ENCODE measurements at regions not wholly inside any gene's neighbourhood (a gene's known extent, or its start where the extent isn't known, plus 50 kb on each side); places are given as distances from the start of the nearest gene placed in this dataset.
"Not testable (repeated sequence)": the region's sequence is repeated elsewhere in the genome, so short reads cannot be mapped to it uniquely, and the experiment has no call there.

DNA sequence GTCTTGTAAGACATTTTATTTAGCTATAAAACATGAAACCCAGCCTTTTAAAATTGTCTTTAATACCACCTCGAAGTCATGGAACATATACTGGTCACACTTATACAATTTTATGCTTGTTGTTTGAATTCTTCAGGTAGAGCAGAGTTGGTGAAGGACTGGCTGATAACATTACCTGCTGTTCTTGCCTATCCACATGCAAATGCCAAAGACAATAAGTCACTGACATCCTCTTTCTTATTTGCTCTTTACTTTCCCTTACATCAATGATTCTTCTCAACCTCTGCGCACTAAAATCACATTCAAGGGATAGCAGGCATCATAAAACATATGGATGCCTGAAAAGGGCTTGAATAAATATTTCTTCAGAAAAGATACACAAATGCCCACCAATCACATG is 392.5 kb upstream of the ATP11B start:
- DNase-seq (ENCODE audit: low read depth): no peak

DNA sequence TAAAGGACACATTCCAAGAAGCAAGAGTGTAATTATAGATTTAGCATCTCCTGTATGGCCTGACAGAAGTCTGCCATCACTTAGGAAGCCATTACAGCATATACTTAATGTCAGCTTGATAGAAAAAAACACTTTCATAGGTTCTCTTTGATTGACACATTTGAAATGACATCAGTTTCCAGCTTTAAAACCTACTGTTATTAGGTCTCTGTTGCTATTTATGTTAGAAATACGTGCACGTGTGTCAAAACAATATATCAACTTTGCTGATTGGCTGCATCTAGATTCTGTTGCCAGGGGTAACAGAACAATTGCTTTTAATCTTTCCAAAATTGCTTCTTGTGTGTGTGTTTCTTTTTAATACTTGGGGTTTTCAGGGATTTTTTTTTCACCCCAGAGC is 389.3 kb upstream of the ATP11B start:
- DNase-seq (ENCODE audit: low read depth): no peak

DNA sequence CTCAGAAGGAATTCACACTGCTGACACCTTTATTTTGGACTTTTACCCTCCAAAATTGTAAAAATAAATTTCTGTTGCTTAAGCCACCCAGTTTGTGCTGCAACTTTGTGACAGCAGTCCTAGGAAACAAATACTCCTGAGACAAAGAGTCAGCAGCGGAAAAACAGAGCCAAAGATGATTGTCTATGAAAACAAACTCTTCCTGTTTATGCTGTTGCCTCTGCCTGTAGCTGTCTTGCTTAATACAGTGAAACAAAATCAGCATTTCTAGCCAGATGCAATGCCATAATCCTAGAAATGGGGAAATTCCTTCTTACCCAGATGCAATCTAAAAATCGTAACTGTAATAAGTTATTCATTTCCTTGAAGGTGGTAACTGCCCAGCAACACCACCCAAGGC is 387.5 kb upstream of the ATP11B start:
- DNase-seq (ENCODE audit: low read depth): no peak

DNA sequence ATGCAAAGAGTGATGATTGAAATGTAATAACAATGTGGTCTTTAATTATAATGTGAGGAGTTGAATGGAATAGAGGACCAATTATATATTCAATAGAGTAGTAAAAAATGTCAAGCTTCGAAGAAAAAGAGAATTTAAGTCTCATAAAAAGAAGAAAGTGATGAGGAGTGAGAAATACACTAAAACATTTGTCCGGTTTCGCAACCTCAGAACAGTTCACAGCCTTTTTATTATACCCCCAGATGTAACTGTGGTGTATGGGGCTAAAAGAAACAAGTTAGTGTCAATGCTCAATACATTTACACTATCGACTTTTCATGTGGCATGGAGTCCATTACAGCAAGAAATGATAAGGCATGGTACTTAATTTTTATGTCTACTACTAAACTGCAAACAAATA is 386.5 kb upstream of the ATP11B start:
- DNase-seq (ENCODE audit: low read depth): no peak

DNA sequence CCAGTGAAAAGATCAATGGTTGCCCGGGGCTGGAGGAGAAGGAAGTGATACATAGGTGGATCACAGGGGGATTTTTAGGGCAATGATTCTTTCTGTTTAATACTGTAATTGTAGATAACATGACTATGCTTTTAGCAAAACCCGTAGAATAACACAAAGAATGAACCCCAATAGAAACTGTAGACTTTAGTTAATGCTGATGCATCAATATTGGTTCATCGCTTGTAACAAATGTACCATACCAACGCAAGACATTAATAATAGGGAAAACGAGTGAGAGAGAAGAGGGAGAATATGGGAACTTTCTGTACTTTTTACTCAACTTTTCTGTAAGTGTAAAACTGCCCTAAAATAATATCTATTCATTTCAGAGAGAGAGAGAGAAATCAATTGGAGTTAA is 383.3 kb upstream of the ATP11B start:
- DNase-seq (ENCODE audit: low read depth): no peak

DNA sequence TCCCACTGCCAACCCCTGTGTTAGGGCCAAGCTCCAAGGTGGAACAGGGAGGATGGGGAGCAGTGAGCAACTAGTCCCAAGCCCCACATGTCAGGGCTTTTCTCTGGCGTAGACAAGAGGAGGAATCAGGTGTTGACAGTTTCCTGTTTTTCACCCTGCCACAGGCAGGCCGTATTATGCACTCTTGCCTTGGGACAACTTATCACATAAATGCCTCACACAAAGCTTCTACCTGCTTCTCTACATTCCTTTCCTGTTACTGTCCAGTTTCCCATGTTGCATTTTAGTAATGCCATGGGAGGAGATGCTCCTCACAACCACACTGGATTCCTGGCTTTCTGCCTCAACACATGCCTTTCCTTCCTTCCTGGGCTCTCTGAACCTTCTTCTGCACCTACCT is 381.2 kb upstream of the ATP11B start:
- DNase-seq (ENCODE audit: low read depth): no peak

DNA sequence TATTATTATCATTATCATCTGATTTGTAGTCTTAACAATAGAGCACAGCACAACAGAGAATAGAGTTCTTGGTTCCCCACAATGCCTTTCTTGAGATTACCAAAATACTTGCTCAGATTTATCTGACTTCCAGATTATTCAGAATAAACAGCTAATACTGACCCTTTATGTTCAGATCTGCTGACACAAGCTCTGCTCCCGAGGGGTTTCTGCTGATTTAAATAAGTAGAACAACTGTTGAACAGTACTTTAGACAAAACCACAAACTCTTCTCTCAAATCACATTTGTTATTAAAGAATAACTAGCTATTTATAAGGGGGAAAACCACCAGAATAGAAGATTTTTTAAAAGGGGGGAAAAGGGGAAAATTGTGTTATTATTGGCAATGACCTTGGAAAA is 380.2 kb upstream of the ATP11B start:
- no peak for DNase-seq (ENCODE audit: low read depth)

DNA sequence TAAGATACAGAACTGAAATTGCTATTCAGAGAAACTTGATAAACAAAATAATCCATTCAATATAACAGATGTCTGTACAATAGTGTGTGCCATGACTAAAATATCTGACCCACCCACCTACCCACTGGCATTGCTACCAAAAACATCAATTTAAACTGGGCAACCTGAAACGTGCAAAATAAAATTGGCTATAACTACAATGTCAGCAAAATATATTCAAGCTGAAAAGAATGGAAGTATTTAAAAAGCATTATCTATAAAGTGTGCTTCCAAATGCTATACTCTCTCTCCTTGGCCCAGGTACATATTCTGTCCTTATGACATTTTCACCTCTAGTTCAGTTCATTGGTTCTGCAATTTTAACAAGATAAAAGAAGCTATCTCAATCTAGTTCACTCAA is 379.6 kb upstream of the ATP11B start:
- no peak for DNase-seq (ENCODE audit: low read depth)

DNA sequence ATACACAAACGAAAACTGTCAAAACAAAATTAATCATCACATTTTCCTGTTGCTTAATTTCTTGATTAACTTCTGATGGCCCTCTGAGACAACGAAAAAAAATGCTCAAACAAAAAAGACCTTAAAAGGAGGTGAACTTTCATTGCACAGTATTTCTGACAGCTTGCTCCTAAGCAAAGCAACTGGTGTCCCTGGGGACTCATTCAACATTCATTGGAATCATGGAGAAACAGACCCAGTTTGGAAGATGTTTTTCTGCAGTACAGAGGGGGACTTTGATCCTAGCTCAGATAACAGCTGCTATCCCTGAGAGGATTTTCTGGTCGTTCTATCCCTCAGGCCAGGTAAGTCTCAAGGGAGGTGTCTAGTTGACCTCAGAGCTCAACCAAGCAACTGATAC is 378.7 kb upstream of the ATP11B start:
- DNase-seq (ENCODE audit: low read depth): no peak

DNA sequence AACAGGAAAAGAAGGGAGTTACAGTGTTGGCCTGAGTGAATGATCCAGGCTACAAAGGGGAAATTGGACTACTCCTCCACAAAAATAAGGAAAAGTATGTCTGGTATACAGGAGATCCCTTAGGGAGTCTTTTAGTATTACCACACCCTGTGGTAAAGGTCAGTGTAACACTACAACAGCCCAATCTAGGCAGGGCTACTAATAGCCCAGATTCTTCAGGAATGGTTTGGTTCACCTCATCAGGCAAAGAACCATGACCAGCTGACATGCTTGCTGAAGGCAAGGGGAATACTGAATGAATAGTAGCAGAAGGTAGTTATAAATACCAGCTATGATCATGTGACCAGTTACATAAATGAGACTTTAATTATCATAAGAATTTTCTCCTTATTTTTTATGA is 372.6 kb upstream of the ATP11B start:
- DNase-seq (ENCODE audit: low read depth): no peak

DNA sequence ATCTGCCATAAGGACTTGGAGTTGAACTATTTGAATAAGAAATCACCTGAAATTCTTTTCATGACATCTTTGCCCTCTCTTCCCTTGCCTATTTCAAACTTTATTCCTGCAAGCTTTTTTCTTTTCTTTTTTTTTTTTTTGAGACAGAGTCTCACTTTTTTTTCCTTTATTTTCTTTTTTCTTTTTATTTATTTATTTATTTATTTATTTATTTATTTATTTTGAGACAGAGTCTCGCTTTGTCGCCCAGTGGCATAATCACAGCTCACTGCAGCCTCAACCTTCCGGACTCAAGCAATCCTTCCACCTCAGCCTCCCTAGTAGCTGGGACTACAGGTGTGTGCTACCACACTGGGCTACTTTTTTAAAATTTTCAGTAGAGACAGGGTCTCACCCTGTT is 369.3 kb upstream of the ATP11B start:
- DNase-seq (ENCODE audit: low read depth): no peak

DNA sequence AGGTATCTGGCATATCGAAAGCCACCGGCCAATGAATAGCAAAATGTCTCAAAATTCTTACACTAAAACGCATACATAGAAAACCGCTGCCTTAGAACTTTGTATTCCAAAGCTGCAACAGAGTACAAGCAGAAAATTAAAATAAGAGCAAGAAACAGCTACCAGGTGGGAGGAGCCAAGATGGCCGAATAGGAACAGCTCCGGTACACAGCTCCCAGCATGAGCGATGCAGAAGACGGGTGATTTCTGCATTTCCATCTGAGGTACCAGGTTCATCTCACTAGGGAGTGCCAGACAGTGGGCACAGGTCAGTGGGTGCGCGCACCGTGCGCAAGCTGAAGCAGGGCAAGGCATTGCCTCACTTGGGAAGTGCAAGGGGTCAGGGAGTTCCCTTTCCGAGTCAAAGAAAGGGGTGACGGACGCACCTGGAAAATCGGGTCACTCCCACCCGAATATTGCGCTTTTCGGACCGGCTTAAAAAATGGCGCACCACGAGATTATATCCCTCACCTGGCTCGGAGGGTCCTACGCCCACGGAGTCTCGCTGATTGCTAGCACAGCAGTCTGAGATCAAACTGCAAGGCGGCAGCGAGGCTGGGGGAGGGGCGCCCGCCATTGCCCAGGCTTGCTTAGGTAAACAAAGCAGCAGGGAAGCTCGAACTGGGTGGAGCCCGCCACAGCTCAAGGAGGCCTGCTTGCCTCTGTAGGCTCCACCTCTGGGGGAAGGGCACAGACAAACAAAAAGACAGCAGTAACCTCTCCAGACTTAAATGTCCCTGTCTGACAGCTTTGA is 367.2 kb upstream of the ATP11B start:
- not testable (repeated sequence) for DNase-seq (ENCODE audit: low read depth)

DNA sequence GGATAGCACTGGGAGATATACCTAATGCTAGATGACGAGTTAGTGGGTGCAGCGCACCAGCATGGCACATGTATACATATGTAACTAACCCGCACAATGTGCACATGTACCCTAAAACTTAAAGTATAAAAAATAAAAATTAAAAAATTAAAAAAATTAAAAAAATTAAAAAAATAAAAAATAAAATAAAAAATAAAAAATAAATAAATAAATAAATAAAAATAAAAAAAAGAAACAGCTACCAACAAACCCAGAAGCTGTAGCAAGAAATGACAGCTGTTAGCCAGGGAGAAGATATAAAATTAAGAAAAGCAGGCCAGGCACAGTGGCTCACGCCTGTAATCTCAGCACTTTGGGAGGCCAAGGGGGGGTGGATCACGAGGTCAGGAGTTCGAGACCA is 361.3 kb upstream of the ATP11B start:
- not testable (repeated sequence) for DNase-seq (ENCODE audit: low read depth)

DNA sequence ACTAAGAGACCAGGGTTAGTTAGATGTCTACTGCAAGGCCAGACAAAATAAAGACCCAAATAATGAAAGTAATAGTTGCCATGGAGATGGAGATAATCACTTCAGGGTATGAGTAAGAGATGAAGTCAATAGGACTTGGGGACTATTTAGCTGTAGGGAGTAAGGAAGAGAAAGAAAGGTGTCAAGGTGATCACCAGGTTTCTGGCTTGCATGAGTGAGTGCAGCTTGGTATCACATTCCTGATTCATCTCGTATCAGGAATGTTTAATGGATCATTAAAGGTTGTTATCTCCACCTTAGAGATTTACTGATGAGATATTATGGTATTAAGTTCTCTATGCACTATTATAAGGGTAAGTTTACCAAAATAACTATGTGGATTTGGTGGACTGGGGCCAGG is 357.4 kb upstream of the ATP11B start:
- no peak for DNase-seq (ENCODE audit: low read depth)

DNA sequence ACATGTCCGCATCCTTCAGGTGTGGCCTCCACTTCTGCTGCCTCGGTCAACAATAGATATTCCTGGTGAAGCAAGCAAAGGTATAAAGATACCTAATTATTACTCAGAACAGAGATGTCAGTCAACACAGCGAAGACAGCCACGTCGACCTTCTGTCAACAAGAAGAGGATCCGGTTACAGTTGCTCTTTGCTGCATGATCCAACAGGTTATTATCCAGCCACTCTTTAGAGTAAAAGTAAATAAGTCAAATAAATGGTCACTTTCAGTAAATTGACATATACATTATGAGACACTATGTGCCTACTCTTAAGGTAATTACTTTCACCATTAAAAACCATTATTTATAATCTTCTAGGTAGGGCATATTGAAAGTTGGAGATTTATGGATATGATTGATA is 356.8 kb upstream of the ATP11B start:
- DNase-seq (ENCODE audit: low read depth): no peak

DNA sequence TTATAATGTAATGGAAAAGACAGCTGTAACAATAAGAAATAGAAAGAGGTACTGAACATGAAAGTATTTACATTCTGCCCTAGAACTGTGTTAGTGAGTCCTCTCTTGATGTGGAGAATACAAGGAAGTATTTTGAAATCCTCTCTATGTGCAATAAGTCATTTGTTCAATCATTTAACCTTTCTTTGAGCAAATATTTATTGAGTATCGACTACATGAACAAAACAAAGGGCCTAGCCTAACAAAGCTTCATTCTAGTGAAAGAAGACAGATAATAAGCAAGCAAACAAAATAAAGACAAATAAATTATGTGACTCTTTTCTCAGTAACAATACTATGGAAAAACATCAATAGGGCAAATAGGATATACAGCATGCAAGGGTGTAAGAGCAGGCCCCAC is 354.9 kb upstream of the ATP11B start:
- no peak for DNase-seq (ENCODE audit: low read depth)

DNA sequence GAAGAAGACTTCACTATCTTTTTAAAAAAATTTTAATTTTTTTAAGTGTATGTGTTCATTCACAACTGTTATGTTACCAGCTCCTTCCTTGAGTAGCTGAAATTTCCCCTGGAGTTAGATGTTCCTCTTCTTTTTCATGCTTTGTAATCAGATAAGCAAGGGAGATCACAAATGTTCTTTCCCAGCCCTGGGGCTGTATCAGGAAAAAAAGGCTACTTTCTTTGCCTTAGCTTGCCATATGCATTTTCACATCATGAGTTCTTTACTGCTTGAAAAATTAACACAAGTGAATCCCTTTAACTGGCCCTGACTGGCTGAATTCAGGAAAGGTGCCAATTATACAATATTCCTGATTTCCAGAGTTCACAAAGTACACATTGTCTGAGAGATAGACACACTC is 353.2 kb upstream of the ATP11B start:
- no peak for DNase-seq (ENCODE audit: low read depth)

DNA sequence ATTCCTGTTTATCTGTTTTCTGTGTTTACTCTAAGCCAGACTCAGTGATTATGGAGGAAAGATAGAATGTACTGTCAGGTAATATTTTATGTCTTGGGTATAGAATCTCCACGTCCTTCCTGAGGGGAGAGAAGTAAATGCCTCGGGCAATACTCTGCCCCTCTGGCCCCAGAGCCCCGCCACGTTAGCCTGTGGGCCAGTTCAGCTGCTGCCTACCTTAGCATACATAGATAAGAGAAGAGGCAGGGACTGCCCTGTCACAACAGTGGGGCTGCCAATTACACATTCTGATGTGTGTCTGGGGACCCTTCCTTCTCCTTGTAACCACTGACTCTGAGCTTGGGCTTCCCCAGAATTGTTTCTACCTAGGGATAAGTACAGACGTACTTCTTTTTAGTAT is 347.7 kb upstream of the ATP11B start:
- no peak for DNase-seq (ENCODE audit: low read depth)

DNA sequence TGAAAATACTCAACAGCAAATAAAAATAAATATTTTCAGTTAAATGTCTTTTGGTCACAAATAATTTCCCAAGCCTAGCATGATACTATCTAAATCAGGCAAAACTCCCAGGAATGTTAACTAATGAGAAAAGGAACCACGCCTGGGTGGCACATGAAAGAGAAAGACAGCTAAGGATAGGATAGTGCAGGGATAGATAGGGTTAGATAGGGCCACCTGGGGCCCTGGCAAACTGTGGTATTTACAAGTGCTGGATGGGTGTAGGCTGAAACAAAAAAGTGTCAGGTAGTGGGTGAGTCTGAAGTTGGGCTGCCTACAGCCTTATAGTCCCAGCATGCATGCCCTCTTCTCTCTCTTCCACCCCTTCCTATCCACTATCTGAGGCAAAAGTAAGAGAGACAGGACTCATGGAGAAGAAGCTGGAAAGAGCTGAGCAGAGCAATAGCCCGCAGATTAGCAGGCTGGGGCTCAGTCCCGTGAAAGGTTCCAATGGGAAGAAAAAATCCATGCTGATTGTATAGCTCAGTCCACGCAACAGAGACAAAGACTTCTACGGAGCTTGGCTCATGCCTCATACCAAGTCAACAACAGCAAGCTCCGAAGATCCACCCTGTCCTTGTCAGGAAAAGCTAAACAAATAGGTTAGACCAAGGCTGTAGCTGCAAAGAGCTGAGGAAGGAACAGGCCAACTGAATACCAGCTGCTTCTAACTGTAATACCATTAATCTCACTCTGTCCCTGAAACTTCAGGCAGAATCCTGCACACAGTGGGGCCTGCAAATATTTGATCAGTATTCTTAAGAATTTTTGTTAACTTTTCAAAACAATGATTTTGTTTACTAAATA is 342.1 kb upstream of the ATP11B start:
- DNase-seq (ENCODE audit: low read depth): no peak

DNA sequence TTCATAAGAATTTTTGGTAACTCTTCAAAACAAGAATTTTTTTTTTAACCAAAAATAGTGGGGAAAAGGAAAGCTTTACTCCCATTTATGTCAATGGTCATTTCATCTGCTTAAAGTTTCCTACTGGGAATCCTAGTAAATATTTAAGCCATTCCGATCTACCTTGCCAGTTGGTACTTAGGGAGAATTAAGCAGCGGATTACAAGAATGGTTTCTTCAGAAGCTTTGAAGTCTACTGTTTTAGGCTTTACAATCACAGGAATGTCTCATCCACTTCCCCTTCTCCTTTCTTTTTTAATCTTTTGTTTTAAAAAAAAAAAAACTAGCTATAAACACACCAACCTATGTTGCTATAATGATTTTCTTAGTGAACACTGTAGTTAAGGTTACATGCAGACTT is 341.4 kb upstream of the ATP11B start:
- no peak for DNase-seq (ENCODE audit: low read depth)

DNA sequence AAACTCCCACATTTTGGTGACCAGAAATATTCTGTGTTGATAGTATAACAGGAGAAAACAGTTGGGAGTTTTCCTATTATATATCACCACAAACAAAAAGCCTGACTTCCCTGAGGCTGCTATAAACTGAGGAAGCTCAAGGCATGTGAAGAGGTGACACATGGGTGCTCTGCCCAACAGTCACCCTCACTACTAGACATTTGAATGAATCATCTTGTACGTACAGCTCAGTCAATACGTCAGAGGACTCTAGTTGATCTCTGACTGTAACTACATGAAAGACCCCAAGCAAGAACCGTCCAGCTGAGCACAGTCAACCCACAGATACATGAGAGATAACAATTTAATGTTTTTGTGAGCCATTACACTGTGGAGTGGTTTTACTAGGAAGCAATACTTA is 338.3 kb upstream of the ATP11B start:
- no peak for DNase-seq (ENCODE audit: low read depth)

DNA sequence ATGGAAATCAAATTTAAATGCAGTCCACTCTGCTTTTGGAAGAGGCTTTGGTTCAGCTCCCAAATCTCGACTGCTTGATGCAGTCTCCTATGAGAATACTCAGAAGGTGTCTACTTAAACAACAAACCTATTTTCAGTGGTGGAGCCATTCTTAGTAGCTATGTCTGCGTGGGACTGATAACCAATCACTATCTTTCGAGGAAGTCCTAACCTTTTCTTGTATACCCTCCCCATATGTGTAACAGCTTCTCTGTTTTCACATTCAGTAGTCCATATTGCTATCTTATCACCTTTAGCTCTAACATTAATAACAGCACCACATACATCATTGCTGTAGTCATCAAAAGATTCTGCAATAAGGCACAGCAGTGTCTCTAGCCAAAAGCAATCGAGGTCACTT is 333.0 kb upstream of the ATP11B start:
- no peak for DNase-seq (ENCODE audit: low read depth)

DNA sequence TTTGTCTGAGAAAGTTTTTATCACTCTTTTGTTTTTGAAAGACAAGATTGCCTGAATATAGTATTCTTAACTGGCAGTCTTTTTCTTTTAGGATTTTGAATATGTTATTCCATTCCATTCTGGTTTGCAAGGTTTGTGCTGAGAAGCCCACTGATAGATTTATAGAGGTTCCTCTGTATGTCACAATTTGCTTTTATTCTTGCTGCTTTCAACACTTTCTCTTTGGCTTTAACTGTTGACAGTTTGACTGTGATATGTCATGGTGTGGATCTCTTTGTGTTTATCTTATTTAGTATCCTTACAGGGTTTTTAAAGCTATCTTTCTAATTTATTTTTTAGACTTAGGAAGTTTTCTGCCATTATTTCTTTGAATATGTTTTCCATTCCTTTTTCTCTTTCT is 331.2 kb upstream of the ATP11B start:
- no peak for DNase-seq (ENCODE audit: low read depth)

All from fibroblast of gingiva (primary cell).